GM12864 (cell line): ENCODE measurements at regions not wholly inside any gene's neighbourhood (a gene's known extent, or its start where the extent isn't known, plus 50 kb on each side); places are given as distances from the start of the nearest gene placed in this dataset.

Experiments used
- DNase-seq: peaks from one replicate; pipeline ENCODE4 v3.0.0-alpha.2; 2011; ENCODE audit warnings: low read depth
- H3K4me3 ChIP-seq: 2 replicates; pipeline ENCODE4 v1.5.1; 2011; ENCODE audit warnings: mild to moderate bottlenecking, low read depth, low read length, control low read depth
- TF ChIP-seq, protein P1 (sequence below): IDR thresholded peaks from 2 replicates; pipeline ENCODE4 v1.5.1; 2011; ENCODE audit warnings: low read depth, mild to moderate bottlenecking, moderate library complexity, low read length, control low read depth, inconsistent platforms; ENCODE audit errors: missing control alignments

GRCh38 chr7:49623943-49624342 lies 149.5 kb upstream of the VWC2 start:
- TF ChIP-seq, protein P1, sequence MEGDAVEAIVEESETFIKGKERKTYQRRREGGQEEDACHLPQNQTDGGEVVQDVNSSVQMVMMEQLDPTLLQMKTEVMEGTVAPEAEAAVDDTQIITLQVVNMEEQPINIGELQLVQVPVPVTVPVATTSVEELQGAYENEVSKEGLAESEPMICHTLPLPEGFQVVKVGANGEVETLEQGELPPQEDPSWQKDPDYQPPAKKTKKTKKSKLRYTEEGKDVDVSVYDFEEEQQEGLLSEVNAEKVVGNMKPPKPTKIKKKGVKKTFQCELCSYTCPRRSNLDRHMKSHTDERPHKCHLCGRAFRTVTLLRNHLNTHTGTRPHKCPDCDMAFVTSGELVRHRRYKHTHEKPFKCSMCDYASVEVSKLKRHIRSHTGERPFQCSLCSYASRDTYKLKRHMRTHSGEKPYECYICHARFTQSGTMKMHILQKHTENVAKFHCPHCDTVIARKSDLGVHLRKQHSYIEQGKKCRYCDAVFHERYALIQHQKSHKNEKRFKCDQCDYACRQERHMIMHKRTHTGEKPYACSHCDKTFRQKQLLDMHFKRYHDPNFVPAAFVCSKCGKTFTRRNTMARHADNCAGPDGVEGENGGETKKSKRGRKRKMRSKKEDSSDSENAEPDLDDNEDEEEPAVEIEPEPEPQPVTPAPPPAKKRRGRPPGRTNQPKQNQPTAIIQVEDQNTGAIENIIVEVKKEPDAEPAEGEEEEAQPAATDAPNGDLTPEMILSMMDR, result no peak
- no peak for DNase-seq
- H3K4me3 ChIP-seq, result no peak overlapping the region

DNA sequence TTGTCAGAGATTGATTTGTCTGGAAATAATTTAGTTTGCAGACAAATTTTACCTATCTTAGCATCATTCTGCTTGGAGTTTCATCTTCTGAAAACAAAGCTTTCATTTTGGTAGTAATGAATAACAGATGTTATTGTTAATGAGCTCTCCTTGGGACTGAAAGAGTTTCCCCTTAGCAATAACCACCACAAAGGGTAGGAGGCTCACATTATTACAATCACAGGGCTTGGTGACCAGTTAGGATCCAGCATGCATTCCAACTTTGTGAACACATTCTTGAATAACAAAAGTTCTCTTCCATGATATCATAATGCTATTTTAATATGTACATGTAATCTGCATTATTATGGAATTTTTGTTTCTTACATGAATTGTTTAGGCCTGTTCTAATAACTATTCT lies 148.8 kb upstream of the VWC2 start:
- TF ChIP-seq, protein P1, result no peak

DNA sequence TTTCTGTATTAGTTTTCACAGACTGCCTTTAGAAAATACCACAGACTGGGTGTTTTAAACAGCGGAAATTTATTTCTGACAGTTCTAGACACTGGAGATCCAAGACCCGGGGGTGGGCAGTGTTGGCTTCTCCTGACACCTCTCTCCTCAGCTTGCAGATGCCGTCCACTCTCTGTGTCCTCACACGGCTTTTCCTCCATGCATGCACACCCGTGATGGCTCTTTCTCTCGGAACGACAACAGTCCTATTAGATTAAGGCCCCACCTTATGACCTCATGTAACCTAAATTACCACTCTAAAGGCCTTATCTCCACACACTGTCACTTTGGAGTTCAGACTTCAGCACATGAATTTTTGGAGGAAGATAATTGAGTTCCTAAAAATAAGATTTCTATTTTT lies 142.9 kb upstream of the VWC2 start:
- H3K4me3 ChIP-seq, result no peak overlapping the region
- TF ChIP-seq, protein P1, result no peak
- DNase-seq, result no peak

More for the DNA sequence above, 148.8 kb upstream of the VWC2 start:
- H3K4me3 ChIP-seq, result no peak overlapping the region
- no peak for DNase-seq

- H3K4me3 ChIP-seq, result no peak overlapping the region
- no peak for DNase-seq
- TF ChIP-seq, protein P1, result no peak
Measured at GRCh38 chr7:49631071-49631815, 142.2 kb upstream of the VWC2 start.

- no peak overlapping the region for H3K4me3 ChIP-seq
- TF ChIP-seq, protein P1, result no peak
- DNase-seq, result no peak
Measured at GRCh38 chr7:49631960-49632359, 141.5 kb upstream of the VWC2 start.

GRCh38 chr7:49635800-49636199 lies 137.6 kb upstream of the VWC2 start:
- TF ChIP-seq, protein P1, result peak; percentile 14
- DNase-seq, result no peak
- no peak overlapping the region for H3K4me3 ChIP-seq

DNA sequence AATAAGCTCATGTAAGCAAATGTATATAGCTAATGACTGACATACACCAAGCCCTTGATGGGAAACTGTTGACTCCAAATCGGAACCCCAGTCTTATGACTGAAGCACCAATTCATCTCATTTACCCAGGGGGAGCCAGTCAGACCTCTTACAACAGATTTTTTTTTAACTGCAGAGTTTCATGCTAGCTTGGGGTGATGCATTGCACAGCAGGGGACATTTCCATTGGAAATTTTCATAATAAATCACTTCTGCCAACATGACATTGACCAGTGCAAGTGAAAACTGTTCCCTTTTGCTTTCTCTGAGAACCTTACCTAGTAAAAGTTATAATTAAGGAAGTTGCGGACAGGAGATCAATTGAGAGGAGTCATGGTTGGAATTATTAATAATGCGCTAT lies 137.0 kb upstream of the VWC2 start:
- TF ChIP-seq, protein P1, result no peak
- H3K4me3 ChIP-seq, result no peak overlapping the region
- DNase-seq, result no peak
